ENCODE measurements at regions not wholly inside any gene's neighbourhood (a gene's known extent, or its start where the extent isn't known, plus 50 kb on each side); places are given as distances from the start of the nearest gene placed in this dataset.

- no peak for DNase-seq (ENCODE audit: low read depth)
- in situ Hi-C loops (cut with HindIII; ENCODE audit: low sequenced_read_pairs), result no loop called here
- H3K4me3 ChIP-seq (ENCODE audit: low read depth, low read length), result no peak overlapping the region
- no peak for TF ChIP-seq CTCF (IDR thresholded peaks at IDR 0.05; ENCODE audit: low read depth, low read length, missing control alignments)
These were observed 436.7 kb downstream of the CCSER2 start for GRCh38 chr10:84765086-84765485.

GRCh38 chr10:84765656-84766055 lies 437.3 kb downstream of the CCSER2 start:
- TF ChIP-seq CTCF (IDR thresholded peaks at IDR 0.05; ENCODE audit: low read depth, low read length, missing control alignments), result no peak
- H3K4me3 ChIP-seq (ENCODE audit: low read depth, low read length), result no peak overlapping the region
- DNase-seq (ENCODE audit: low read depth), result no peak
- in situ Hi-C loops (cut with HindIII; ENCODE audit: low sequenced_read_pairs), result no loop called here

- no peak for TF ChIP-seq CTCF (IDR thresholded peaks at IDR 0.05; ENCODE audit: low read depth, low read length, missing control alignments)
- in situ Hi-C loops (cut with HindIII; ENCODE audit: low sequenced_read_pairs), result no loop called here
These were observed 438.5 kb downstream of the CCSER2 start for GRCh38 chr10:84766923-84767322.

GRCh38 chr10:84768132-84768531 lies 439.7 kb downstream of the CCSER2 start:
- DNase-seq (ENCODE audit: low read depth), result no peak
- in situ Hi-C loops (cut with HindIII; ENCODE audit: low sequenced_read_pairs), result no loop called here
- H3K4me3 ChIP-seq (ENCODE audit: low read depth, low read length), result no peak overlapping the region
- no peak for TF ChIP-seq CTCF (IDR thresholded peaks at IDR 0.05; ENCODE audit: low read depth, low read length, missing control alignments)

More at GRCh38 chr10:84766923-84767322, 438.5 kb downstream of the CCSER2 start:
- DNase-seq (ENCODE audit: low read depth), result no peak
- no peak overlapping the region for H3K4me3 ChIP-seq (ENCODE audit: low read depth, low read length)

GRCh38 chr10:84770824-84771223 lies 442.4 kb downstream of the CCSER2 start:
- DNase-seq (ENCODE audit: low read depth), result no peak
- no peak overlapping the region for H3K4me3 ChIP-seq (ENCODE audit: low read depth, low read length)
- no peak for TF ChIP-seq CTCF (IDR thresholded peaks at IDR 0.05; ENCODE audit: low read depth, low read length, missing control alignments)
- in situ Hi-C loops (cut with HindIII; ENCODE audit: low sequenced_read_pairs), result no loop called here

GRCh38 chr10:84783386-84783785 lies 455.0 kb downstream of the CCSER2 start:
- peak; percentile 81 for TF ChIP-seq CTCF (IDR thresholded peaks at IDR 0.05; ENCODE audit: low read depth, low read length, missing control alignments)
- H3K4me3 ChIP-seq (ENCODE audit: low read depth, low read length), result no peak overlapping the region
- in situ Hi-C loops (cut with HindIII; ENCODE audit: low sequenced_read_pairs), result no loop called here
- DNase-seq (ENCODE audit: low read depth), result peak; percentile 40

GRCh38 chr10:84783909-84784308 lies 455.5 kb downstream of the CCSER2 start:
- no peak overlapping the region for H3K4me3 ChIP-seq (ENCODE audit: low read depth, low read length)
- in situ Hi-C loops (cut with HindIII; ENCODE audit: low sequenced_read_pairs), result no loop called here
- DNase-seq (ENCODE audit: low read depth), result no peak
- no peak for TF ChIP-seq CTCF (IDR thresholded peaks at IDR 0.05; ENCODE audit: low read depth, low read length, missing control alignments)

All from astrocyte of the cerebellum (primary cell).